Small intestine (tissue), 7 donors: ENCODE measurements at regions not wholly inside any gene's neighbourhood (a gene's known extent, or its start where the extent isn't known, plus 50 kb on each side); places are given as distances from the start of the nearest gene placed in this dataset.

ENCODE experiments used
- DNase-seq, 2 donors: peaks; one replicate each; pipeline versions ENCODE4 v3.0.0 to v3.0.0-alpha.2; 2013
- FAIRE-seq: peaks from 2 replicates; lab custom pipeline; 2012; peaks lifted over from hg19 to GRCh38; lab: Jason Lieb, UNC
- H3K27ac ChIP-seq, 3 donors: one replicate each; pipeline ENCODE4 v1.5.1; 2013; ENCODE audit warnings: low read length in 2 of 3, mild to moderate bottlenecking in 2 of 3, control low read depth in 1 of 3, inconsistent platforms in 1 of 3, low read depth in 1 of 3, moderate library complexity in 1 of 3
- H3K27me3 ChIP-seq, 3 donors: one replicate each; pipeline ENCODE4 v1.6.1; 2013; ENCODE audit warnings: low read length in 3 of 3, inconsistent platforms in 1 of 3; ENCODE audit not compliant: control insufficient read depth in 3 of 3, insufficient read depth in 3 of 3
- H3K36me3 ChIP-seq, 3 donors: one replicate each; pipeline ENCODE4 v1.6.1; 2013; ENCODE audit warnings: low read length in 3 of 3, inconsistent platforms in 1 of 3, low read depth in 1 of 3, mild to moderate bottlenecking in 1 of 3, moderate library complexity in 1 of 3; ENCODE audit not compliant: control insufficient read depth in 3 of 3, insufficient read depth in 2 of 3
- H3K4me1 ChIP-seq, 3 donors: one replicate each; pipeline ENCODE4 v1.6.1; 2013; ENCODE audit warnings: low read length in 2 of 3, inconsistent platforms in 1 of 3, low read depth in 1 of 3, mild to moderate bottlenecking in 1 of 3, moderate library complexity in 1 of 3; ENCODE audit not compliant: control insufficient read depth in 3 of 3, insufficient read depth in 2 of 3
- H3K4me3 ChIP-seq, 3 donors: one replicate each; pipeline ENCODE4 v1.5.1; 2013; ENCODE audit warnings: low read length in 3 of 3, control low read depth in 1 of 3, inconsistent platforms in 1 of 3, low read depth in 1 of 3, mild to moderate bottlenecking in 1 of 3, moderate library complexity in 1 of 3
- H3K9me3 ChIP-seq, 2 donors: one replicate each; pipeline ENCODE4 v1.6.1; 2013; ENCODE audit warnings: low read depth in 1 of 2, low read length in 1 of 2; ENCODE audit not compliant: control insufficient read depth in 2 of 2, insufficient read depth in 1 of 2
- WGBS, 3 donors: extraction: QIAGEN DNeasy Blood & Tissue Kit; methylation state at CpG; one replicate each; pipeline ENCODE4 v1.1.7; 2013; 5-methylcytosine and 5-hydroxymethylcytosine counted together
- donor health status: healthy with polysubstance abuse.
- donor health status: control.
- donor health status: control.
- donor health status: Bipolar disorder and iron deficiency.
- donor health status: healthy.

DNA sequence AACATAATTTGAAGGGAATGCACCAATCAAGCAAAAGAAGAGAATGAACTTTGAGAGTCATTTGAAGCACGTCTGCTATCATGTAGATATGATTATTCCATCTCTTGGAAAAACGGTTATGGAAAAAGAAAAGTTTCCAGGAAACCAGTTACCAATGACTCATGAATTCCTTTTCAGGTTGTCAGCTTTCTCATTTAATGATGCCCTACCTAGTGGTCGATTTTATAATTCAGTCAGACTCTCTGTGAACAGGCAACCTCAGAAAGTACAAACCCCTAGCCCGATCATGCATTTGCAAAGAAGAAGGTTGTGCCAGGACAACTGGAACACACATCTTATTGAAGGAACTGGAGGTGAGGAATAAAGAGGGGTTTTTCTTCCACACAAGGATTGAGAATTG is 355.1 kb upstream of the GRIA1 start:
- no peaks in the 10 kb centered on the region for H3K36me3 ChIP-seq
- H3K27me3 ChIP-seq = no peaks in the 10 kb centered on the region
- no peak overlapping the region for H3K4me3 ChIP-seq
- no peaks in the 10 kb centered on the region for H3K4me1 ChIP-seq
- H3K9me3 ChIP-seq = no peaks in the 10 kb centered on the region
- DNase-seq = no peak
- WGBS, 3 donors = 41 to 54% (median 47%) methylated on average over 4 of the region's 4 CpGs
- no peak overlapping the region for H3K27ac ChIP-seq
- no peak for FAIRE-seq

DNA sequence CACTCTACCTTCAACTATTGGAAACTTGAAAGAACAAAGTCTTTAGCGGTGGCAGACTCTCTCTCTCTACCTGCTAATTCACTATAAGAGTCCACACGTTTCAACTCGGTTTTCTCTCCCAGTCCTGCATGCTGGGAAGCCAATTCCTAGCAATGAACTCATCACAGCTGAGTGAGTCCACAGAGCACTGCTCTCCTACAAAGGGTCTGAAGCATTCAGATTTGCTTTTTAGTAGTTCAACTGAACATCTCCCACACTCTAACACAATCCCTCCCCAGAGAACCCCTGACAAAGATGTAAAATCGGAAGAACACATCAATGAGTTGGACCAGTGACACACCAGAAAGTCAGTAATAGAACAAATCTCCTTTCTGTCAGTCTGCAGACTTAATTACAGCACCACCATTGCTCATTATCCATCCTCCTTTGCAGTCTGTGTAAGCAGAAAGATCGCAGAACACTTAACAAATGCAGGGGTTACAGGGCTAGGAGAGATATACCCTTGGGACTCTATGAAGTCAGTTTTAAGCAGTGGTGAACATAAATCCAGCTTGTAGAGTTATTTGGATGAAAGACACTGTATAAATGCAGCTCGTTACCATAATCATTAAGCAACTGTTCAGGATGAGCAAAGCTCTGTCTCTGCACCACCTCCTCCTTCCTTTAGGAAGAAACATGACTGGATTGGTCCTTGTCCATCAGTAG is 353.4 kb upstream of the GRIA1 start:
- WGBS, 3 donors = 55 to 68% (median 64%) methylated on average over 6 of the region's 6 CpGs

DNA sequence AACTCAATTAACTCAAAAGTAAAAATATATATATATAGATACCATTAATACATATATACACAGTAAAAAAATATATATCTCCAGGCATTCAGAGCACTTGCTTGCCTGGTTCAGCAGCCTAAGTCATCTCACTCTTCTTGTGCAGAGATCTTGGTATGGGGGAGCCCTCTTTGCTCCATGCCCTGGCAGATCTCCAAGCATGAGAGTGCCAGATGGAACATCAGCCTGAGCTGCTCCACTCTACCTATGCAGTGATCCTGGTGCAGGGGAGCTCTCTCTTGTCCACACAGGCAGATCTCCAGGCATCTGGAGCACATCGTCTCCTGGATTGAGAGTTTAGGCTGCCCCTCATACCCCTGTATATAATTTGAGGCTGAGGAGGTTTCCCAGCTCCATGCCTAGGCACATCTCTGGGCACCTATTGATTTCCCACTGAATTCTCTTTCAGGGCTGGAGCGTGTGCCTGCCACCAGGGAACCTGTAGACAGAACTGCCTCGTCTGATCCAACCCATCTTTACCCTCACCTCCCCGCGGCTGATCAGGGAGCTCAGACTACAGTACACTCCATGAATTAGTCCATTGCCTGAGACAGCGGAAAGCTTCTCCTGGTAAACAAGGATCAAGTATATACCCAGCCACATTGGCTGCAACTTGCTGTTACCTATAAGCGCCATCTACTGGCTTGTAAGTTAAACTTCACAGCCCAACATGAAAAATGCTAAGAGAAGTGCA is 342.4 kb upstream of the GRIA1 start:
- H3K27ac ChIP-seq = no peak overlapping the region
- H3K4me3 ChIP-seq = no peak overlapping the region
- peak in 1 of 2 donors; percentile 38 for DNase-seq
- no peaks in the 10 kb centered on the region for H3K36me3 ChIP-seq
- H3K9me3 ChIP-seq = peaks cover 0 to 9% of the 10 kb centered on the region in 2 donors
- H3K27me3 ChIP-seq = no peaks in the 10 kb centered on the region
- 25 to 42% (median 33%) methylated on average over 7 of the region's 7 CpGs for WGBS, 3 donors
- H3K4me1 ChIP-seq = no peaks in the 10 kb centered on the region
- FAIRE-seq = no peak

More for the DNA sequence above, 353.4 kb upstream of the GRIA1 start:
- H3K36me3 ChIP-seq = no peaks in the 10 kb centered on the region
- H3K27ac ChIP-seq = no peak overlapping the region
- no peak overlapping the region for H3K4me3 ChIP-seq
- H3K27me3 ChIP-seq = no peaks in the 10 kb centered on the region
- no peak for FAIRE-seq
- H3K9me3 ChIP-seq = no peaks in the 10 kb centered on the region
- H3K4me1 ChIP-seq = no peaks in the 10 kb centered on the region
- DNase-seq = no peak

DNA sequence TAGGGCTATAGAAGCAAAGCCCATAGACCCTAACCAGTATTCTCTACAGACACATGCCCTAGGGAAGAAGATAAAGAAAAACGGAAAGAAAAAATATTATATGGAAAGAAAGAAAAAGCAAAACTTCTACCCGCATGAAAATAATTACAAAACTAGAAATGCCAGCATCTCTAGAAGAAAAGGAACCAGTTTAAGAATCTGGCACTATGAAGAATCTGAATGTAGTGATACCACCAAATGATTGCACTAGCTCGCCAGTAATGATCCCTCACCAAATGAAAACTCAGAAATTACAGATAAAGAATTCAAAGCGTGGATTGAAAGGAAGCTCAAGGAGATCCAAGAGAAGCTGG is 341.9 kb upstream of the GRIA1 start:
- Histone ChIP-seq H3K36me3 (no peaks in the 10 kb centered on the region), H3K27me3 (no peaks in the 10 kb centered on the region), H3K27ac (no peak overlapping the region), H3K4me3 (no peak overlapping the region), H3K9me3 (peaks cover 0 to 4% of the 10 kb centered on the region in 2 donors), H3K4me1 (no peaks in the 10 kb centered on the region)
- FAIRE-seq (no peak), DNase-seq (no peak)
- WGBS, 3 donors = 27 to 28% (median 28%) methylated on average over 4 of the region's 4 CpGs

DNA sequence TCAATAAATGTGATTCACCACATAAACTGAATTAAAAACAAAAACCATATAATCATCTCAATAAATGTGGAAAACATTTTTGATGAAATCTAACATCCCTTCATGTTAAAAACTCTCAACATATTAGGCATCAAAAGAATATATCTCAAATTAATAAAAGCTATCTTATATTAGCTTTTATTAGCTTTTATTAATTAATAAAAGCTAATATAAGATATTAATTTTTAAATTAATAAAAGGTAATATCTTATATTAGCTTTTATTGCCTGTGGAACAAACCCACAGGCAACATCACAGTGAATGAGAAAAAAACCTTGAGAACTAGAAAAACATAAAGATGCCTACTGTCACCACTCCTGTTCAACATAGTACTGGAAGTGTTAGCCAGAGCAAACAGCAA is 338.9 kb upstream of the GRIA1 start:
- DNase-seq (no peak), FAIRE-seq (no peak)
- Histone ChIP-seq H3K4me1 (no peaks in the 10 kb centered on the region), H3K27ac (no peak overlapping the region), H3K4me3 (no peak overlapping the region), H3K9me3 (no peaks in the 10 kb centered on the region), H3K36me3 (no peaks in the 10 kb centered on the region), H3K27me3 (no peaks in the 10 kb centered on the region)

DNA sequence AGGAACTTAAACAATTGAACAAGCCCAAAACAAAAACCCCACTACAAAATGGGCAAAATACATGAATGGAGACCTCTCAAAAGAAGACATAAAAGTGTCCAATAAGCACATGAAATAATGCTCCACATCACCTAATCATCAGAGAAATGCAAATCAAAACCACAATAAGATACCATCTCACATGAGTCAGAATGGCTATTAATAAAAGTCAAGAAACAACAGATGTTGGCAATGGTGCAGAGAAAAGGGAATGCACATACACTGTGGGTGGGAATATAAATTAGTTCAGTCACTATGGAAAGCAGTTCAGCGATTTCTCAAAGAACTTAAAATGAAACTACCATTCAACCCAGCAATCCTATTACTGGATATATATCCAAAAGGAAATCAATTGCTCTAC is 337.4 kb upstream of the GRIA1 start:
- H3K4me3 ChIP-seq = no peak overlapping the region
- no peaks in the 10 kb centered on the region for H3K36me3 ChIP-seq
- H3K9me3 ChIP-seq = no peaks in the 10 kb centered on the region
- DNase-seq (no peak), FAIRE-seq (no peak)
- 79 to 91% (median 80%) methylated on average over 1 of the region's 1 CpG for WGBS, 3 donors
- H3K27me3 ChIP-seq = no peaks in the 10 kb centered on the region
- H3K27ac ChIP-seq = no peak overlapping the region
- no peaks in the 10 kb centered on the region for H3K4me1 ChIP-seq

DNA sequence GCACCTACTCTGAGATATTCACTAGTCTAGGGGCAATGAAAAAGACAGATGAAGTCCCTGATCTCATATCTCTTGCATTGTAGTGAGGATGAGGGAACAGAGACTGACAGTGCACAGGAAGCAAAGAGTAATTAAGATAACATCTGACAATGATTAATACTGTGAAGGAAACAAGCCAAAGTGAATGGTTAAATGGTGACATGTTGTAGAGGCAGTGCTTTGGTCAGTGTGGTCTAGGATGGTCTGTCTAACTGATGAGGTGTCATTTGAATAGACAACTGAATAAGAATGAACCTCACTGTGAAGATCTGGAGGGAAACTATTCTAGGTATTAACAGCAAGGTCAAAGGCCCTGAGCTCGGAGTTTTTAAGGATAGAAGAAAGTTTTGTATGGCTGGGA is 333.3 kb upstream of the GRIA1 start:
- Histone ChIP-seq H3K9me3 (no peaks in the 10 kb centered on the region), H3K27ac (no peak overlapping the region), H3K36me3 (no peaks in the 10 kb centered on the region), H3K27me3 (no peaks in the 10 kb centered on the region), H3K4me3 (no peak overlapping the region), H3K4me1 (no peaks in the 10 kb centered on the region)
- 16 to 20% (median 16%) methylated on average over 1 of the region's 1 CpG for WGBS, 3 donors
- DNase-seq = no peak
- no peak for FAIRE-seq

DNA sequence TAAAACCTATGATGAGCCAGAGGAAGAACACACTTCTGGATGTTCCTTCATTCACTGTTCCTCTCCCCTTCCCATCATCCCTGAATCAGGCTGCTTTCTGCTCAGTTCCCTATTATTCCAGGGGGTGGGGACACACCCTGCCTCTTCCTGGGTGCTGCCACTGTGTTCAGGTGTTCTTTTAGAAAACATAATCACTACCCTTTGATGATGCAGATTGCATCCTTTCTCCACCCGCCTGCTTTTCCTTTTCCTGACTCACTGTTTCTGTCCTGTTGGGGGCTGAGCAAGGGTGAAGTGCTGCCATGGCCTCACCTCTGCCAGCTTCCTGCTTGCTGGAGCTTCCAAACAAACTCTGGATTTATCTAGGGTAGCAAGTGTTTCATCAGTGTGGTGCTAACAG is 331.9 kb upstream of the GRIA1 start:
- DNase-seq (no peak), FAIRE-seq (no peak)
- no peaks in the 10 kb centered on the region for H3K36me3 ChIP-seq
- H3K4me3 ChIP-seq = no peak overlapping the region
- H3K9me3 ChIP-seq = no peaks in the 10 kb centered on the region
- no peaks in the 10 kb centered on the region for H3K4me1 ChIP-seq
- WGBS, 3 donors = 41 to 64% (median 56%) methylated on average over 1 of the region's 1 CpG
- no peaks in the 10 kb centered on the region for H3K27me3 ChIP-seq
- H3K27ac ChIP-seq = no peak overlapping the region
